Stimulated activated naive CD8-positive, alpha-beta T cell treated with anti-CD3 and anti-CD28 coated beads, Interleukin-15, Interleukin-2, amounts not matched to agents 100 U/mL and 50 U/mL, for 24 hours (primary cell): ENCODE measurements at regions not wholly inside any gene's neighbourhood (a gene's known extent, or its start where the extent isn't known, plus 50 kb on each side); places are given as distances from the start of the nearest gene placed in this dataset.

Experiments used
- ATAC-seq: fragments of 150-1000 bp; cut with Tn5 transposase; one replicate; pipeline ENCODE4 v1.10.0; 2021
- DNase-seq: peaks from one replicate; pipeline ENCODE4 v3.0.0; 2021

DNA sequence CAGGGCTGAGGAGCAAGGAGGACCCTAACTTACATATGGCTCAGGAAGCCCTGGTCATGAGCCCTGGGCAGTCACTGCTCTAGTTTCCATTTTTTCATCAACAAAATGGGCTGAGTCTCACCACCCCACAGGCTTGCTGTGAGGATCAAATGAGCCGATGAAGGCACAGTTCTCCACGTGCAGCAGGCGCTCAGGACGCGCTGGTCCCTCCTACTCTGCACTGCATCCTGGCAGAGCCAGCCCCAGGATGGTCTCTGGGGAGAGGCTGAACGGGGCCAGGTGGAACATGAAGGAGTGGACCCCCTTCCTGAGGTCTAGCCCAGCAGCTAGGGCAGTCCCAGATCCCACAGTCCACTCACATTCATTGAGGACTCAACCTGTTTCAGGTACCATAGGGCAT, 349.3 kb downstream of the PTPRU start:
- no peak for DNase-seq
- no peak for ATAC-seq

DNA sequence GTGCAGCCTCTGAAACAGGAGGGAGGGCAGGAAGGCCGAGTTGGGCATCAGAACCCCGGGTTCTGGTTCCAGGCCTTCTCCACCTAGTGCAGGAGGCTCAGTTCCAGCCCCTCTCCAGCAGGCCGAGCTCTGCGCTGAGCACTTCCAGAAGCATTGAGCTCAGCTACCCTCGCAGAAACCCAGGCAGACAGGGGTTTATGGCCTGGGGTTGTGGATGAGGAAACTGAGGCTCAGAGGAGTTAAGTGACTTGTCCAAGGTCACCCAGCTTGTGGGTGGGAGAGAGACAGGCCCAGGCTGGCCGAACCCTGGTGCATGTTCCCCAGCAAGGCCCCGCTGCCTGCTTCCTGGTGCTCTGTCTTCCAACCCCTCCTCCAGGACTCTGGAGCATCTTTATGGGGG, 348.9 kb downstream of the PTPRU start:
- ATAC-seq (no peak), DNase-seq (no peak)

DNA sequence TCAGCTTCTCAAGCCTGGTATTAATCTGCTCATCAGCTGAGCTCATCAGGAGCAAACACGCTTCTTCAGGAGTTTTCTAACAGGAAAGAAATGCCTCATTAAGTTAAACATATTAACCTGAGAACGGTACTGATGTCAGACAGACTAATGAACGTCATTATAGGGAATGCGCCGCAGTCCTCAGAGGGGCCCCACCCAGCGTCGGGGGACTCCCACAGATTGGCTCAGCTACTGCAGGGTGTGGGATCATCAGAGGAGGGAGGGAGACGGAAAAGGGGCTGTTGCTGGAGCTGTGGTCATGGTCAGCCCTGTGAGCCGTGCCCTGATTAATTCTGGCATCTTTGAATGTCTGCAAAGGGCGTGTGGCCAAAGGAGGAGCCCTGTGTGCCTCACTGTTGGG, 348.5 kb downstream of the PTPRU start:
- ATAC-seq (no peak), DNase-seq (no peak)

DNA sequence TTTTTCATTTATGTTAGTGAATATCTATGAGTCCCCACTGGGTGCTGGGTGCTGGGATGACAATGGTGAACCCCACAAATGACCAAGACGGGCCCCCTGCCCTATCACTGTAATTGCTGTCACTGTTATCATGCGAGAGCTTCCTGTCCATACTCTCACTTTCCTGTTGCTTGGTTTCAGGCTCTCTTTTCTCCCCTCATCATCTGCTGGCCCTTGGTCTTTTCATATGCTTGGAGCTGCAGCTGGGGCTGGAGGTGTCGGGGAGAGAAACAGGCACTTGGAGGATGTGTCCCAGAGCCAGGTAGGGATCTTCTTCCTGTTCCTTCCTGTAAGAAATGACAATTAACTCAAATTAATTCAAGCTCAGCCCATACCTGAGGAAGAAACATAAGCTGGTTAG, 348.0 kb downstream of the PTPRU start:
- DNase-seq (no peak), ATAC-seq (no peak)

DNA sequence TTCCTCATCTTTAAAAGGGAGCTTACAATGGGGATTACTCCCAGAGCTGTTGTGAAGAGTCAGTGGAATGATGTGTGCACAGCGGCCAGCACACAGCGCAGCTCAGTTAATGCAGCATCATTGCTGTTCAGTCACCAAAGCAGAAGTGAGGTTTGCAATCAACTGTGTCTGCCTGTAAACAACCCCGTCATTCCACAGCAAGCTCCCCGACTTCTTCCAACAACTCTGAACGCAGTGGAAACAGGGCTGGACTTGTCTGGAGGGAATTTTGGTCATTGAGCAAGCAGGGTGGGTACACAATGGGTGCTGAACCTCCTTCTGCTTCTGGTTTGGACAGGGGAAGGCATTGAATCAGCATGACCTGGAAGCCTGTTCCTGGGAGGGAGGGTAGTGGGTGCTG, 347.4 kb downstream of the PTPRU start:
- ATAC-seq = no peak
- DNase-seq = no peak

DNA sequence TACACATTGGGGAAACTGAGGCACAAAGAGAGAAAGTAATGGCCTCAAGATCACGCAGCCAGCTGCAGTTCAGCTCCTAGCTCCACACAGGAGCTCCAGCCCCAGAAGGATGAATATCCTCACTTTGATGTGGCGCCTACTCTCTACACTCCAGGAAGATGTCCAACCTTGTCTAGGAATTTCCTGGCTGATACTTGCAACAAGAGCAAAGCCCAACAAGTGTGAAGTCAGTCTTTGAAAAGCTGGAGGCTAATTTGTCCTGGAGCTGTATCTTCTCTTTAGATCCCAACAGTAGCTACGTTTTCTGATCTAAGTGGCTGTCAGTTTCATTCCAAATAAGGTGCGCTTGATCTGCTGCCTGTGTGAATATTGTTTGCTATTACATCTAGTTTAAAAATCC, 344.9 kb downstream of the PTPRU start:
- ATAC-seq (no peak), DNase-seq (no peak)

DNA sequence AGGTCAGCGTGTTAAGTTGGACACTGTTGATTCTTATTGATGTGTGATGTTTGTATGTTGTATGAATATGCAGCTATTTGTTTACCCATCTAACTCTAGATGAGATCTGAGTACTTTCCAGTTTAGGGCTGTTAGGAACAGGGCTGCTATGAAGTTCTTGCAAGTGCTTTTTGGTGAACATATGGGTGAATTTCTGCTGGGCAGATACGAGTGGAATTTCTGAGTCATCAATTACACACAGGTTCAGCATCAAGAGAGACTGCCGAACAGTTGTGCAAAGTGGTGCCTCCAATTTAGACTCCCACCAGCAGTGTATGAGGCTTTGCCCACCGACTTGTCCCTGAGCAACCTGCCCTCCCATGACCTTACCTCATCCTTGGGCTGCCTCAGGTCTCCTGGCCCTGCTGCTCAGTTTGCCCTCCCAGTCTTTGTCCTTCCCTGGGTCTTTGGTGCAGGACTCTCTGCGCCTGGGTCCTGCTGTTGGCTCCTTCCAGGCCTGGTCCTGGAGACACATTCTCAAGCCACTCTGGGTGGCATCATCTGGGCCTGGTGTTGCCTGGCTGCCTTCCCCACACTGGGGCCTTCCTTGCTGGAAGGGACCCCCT, 343.6 kb downstream of the PTPRU start:
- no peak for DNase-seq
- peak; percentile 24 for ATAC-seq

DNA sequence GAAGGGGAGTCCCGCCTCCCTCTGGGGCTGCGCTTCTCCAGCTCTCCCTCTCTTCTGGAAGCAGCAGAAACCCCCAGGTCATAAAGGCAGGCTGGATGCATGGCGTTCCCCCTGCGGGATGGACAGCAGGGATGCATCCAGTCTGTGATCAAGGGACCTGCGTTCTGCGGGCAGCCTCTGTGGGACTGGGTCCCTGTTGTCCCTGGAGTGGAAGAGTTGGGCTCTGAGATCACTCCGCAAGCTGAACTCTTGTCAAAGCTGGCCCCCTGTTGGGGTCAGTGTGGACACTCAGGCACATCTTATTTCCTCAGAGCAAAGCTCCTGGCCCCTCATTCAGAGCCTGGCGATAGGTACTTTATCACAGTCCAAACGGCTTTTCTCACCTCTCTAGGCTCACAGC, 341.2 kb downstream of the PTPRU start:
- ATAC-seq (no peak), DNase-seq (no peak)

DNA sequence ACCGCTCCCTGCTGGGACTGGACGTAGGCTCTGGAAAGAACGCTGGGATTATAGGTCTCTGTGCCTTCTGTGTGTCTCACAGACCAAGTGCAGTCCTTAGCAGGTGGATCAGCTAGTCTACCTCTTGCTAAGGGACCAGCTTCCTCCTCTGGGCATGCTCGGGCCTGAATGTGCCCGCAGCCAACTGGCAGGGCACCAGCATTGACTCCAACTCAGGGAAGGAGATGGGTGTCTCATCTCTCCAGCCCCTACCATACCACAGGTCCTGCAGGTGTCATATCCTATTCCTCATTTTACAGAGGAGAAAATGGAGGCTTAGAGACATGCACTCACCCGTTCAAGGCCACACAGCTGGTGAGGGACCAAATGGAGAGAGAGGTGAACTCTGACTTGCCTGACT, 340.2 kb downstream of the PTPRU start:
- DNase-seq (no peak), ATAC-seq (no peak)

DNA sequence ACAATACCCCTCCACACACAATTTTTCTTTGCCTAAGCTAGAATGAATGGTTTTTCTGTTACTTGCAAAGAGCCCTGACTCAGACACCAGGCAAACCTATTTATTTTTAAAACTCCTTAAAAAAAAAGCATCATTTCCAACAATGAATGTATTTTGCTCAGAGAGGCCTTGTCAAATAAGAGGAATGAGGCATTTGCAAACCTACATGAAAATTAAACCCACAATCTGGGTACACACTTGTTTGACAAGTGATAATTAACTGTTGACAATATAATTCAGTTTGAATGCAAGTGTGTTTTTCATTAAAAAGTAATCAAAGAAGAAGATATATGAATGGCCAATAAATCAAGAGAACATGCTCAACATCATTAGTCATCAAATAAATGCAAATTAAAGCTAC, 339.5 kb downstream of the PTPRU start:
- ATAC-seq (no peak), DNase-seq (no peak)

DNA sequence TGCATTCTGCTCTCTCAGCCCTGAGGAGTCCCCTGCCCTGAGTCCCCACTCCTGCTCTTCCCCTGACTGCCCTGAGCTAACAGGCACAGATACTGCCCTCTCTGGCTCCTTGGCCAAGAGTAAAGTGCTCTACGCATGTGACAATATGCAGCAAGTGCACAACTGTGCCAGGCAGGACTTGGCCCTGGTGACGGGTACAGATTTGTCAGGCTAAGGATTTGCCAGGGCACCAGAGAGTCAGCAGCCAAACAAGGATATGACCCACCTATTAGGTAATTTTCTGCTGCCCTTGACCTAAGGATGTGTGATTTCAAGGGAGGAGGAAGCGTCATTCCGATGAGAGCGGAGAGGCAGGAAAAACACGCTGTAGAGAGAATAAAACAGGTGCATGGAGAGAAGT, 339.0 kb downstream of the PTPRU start:
- DNase-seq (no peak), ATAC-seq (no peak)

DNA sequence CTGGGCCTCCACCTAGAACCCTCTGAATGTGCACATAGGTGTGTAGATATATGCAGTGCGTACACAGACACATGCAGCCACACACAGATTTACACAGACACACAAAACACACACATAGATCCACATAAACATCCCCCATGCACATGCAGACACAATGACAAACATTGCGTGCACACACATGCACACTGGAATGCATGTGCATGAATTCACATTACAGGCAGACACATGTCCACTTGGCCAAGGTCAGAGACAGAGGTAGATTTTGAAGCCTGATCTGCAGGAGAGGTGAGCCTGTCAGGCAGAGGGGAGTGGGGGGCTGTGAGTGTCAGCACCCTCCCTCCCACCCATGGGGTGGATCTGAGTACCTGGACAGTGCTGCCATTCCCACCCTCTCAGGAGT, 338.5 kb downstream of the PTPRU start:
- no peak for ATAC-seq

DNA sequence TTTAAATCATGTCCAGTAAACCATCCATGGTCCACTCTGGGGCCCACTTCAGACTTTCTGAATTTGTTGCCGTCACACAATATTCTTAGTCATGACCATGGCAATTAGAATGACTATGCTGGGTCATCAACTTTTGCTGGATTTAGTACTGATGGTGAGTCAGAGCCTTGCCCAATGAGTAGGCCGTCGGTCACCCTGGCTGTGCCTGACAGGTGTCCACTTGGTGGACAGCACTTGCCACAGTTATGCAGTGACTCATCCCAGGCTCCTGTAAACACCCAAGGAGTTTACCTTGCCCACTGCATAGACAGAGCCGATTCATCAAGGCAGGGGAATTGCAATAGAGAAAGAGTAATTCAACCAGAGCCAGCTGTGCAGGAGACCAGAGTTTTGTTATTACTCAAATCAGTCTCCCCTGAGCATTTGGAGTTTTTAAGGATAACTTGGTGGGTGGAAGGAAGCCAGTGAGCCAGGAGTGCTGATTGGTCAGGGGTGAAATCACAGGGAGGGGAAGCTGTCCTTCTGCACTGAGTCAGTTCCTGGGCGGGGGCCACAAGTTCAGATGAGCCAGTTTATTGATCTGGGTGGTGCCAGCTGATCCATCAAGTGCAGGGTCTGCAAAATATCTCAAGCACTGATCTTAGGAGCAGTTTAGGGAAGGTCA, 333.8 kb downstream of the PTPRU start:
- DNase-seq (no peak), ATAC-seq (no peak)

More for the DNA sequence above, 338.5 kb downstream of the PTPRU start:
- no peak for DNase-seq

DNA sequence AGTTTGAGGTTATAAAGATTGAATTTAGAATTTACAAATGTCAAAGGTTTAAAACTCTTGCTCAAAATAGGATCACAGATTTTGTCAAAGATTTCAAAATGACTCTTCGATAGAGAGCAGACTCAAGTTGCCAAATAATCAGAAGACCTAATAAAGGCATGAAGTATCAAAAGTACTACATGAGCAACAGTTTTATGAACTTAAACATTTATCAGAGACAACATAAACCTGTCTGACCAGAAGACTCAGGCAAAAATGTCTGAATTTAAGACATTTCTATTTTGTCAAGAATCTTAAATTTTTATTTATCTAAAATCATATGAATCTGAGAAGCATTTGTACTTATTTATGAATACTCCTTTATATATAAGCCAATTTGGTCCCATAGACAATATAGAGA, 330.9 kb downstream of the PTPRU start:
- DNase-seq (no peak), ATAC-seq (no peak)

DNA sequence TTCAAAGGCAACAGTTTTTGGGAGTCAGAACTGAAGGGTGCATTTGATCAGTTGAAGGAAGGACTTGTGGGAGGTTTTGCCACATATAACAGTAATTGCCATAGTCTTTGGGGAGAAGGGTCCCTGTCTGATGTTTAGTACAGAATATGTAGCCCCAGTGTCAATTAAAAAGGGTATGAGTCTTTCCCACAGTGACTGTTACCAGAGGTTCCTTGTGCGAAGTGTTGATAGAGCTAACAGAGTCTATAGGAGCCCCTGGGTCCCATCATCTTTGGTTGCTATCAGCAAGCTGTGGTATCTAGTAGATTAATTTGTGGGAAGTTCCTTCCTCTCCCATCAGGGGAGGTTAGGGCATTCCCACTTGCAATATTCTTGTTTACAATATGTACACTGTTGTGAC, 329.2 kb downstream of the PTPRU start:
- ATAC-seq = no peak
- DNase-seq = no peak

DNA sequence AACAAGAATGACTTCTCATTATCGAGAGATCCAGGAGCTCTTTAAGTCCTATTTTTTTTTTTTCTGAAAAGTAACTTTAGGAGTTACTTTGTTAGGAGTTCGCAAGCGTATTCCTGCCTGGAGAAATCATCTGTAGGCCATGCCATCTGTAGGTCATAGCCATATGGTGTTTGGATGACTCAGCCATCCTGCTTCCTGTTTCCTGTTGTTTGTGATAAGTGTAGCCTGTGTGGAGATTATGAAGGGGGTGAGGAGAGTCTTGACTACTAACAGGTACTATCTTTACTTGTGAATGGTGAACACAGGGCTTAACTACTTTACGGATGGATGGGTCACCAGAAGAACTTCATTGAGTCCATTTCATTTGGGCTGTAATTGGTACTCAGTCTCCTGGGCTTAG, 327.2 kb downstream of the PTPRU start:
- DNase-seq (no peak), ATAC-seq (no peak)

DNA sequence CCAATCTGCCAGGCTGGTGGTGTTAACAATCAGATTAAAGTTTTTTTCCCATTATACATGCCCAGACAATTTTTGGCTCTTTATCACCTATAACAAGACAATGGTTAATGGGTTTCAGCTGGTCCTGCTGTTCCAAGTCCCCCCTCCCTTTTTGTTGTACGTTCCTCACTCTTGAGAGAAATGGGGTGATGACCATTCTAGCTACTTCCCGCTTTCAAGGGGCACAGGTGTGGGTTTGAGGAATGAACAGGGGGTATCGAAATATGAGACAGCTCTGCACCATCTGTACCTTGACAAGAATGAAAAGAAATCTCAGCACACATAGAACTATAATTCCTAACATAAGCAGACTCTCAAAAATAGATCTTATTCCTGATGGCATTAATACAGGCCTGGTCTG, 326.8 kb downstream of the PTPRU start:
- no peak for DNase-seq
- ATAC-seq = no peak

DNA sequence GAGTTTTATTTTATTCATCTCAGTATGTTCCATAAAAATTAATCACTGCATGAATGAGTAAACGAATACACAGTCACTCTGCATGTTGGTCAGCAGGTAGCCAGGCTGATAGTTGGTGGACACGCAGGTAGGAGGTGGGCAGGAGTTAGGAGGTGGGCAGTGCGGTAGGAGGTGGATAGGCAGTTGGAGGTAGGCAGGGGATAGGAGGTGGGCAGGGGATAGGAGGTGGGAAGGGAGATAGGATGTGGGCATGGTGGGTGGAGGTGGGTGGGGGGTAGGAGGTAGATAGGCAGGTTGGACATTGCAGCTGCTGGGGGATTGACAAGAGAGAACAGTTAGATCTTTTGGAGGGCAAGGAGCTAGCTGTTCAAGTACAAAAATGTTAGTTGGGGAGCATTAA, 322.7 kb downstream of the PTPRU start:
- no peak for ATAC-seq
- no peak for DNase-seq

DNA sequence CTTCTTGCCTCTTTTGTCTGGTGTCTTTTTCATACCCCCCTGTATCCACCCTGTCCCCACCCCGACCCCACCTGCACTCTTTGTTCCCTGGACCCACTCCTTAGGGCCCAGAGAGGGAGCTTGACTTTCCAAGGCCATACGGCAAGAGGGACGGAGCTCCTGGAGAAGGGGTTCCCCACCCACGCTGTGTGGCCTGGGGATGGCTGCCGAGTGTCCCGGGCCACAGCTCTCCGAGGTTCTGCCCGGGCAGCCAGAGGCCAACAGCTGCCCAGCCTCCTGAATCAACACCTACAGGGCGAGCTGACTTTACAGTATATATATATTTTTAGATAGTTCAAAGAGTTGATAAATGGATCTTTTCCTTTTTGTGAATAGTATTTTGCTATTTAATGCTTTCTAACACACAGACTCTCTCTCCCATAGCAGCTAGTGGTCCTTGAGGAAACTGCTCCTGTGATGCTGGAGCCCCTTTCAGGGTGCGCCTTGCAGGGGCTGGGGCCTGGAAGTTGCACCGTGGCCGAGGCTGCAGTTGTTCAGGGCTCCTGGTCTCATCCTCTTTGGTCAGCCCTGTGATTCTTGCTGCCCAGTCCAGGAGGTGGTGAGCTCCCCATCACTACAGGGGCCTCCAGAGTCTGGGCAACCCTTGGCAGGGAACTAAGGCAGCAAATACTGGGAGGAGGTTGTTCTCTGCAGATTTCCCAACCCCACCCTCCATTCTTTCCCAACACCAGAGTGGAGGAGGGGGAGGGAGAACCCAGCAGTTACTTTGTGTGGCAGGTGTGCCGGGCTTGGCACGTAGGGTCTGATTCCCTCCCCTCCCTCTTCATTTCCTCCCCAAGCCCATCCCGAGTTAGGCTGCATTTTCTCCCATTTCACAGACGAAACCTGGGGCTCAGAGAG, 321.6 kb downstream of the PTPRU start:
- DNase-seq = no peak
- ATAC-seq = no peak

DNA sequence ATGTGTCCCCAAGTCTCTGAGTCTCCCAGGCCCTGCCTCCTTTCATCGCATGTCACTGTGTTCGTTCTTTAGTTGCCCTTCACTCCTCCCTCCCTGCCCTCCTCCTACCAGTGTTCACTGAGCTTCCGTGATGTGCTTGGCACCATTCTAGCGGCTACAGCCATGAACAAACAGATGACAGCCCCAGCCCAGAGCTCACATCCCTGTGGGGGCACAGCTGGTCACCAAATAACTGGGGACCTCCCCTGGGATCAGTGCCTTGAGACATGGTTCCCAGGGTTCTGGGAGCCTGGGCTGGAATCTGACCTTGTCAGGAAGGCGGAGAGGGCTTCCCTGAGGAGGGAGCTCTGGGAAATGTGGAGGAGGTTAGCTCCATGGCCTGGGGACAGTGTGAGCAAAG, 320.7 kb downstream of the PTPRU start:
- DNase-seq = no peak
- no peak for ATAC-seq

DNA sequence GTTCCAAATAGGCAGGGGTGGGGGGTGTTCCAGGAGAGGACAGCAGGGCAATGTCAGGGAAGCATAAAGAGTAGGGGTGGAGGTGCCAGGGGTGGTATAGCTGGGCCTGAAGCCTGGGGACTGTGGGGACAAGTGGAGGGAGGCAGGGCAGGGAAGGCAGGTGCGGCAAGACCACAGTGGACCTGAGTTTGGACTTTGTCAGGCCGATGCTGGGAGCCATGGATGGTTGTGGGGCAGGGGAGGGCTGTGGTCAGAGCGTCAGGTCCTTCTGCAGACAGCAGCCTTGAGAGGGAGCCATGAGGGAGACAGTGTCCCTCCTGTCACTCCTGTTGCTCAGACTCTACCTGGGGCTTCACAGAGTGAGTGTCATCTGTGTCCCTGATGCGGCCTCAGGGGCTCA, 320.3 kb downstream of the PTPRU start:
- ATAC-seq (no peak), DNase-seq (no peak)

DNA sequence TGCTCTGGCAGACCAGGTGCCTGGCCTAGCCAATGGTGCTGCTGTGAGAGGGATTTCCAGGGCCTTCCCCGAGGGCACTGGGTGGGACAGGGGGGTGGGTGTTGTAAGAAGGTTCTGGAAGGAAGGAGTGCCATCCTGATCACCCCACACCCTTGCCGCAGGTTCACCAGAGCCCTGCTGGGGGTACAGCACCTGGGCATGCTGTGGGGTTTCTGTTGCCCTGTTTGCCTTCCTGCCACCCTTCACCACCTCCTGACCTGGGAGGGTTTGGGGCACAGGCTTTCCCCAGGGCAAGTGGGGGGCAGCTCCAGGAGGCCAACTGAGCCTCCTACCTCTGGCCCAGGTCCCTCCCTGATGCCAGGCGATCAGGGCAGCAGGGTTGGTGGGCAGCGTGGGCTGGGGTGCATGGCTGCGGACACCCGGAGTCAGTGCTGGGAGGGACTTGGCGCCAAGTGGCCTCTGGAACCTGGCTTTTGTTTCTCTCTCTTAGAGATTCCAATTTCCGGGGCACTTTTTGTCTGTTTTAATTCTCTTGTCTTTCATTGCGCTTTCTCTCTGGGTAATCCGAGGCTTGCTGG, 318.8 kb downstream of the PTPRU start:
- ATAC-seq = no peak

DNA sequence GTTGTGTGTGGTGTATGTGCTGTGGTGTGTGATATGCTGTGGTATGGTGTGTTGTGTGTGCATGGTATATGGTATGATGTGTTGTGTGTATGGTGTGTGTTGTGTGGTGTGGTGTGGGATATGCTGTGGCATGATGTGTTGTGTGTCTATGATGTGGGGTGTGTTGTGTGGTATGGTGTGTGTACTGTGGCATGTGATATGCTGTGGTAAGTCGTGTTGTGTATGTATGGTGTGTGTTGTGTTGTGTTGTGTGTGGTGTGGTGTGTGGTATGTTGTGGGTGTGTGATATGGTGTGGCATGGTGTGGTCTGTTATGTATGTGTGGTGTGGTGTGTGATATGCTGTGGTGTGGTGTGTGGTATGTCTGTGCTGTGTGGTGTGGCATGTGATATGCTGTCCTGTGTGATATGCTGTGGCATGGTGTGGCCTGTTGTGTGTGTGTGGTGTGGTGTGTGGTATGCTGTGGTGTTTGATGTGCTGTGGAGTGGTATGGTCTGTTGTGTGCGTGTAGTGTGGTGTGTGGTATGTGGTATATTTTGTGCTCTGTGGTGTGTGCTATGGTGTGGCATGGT, 318.0 kb downstream of the PTPRU start:
- DNase-seq (no peak), ATAC-seq (no peak)

More for the DNA sequence above, 318.8 kb downstream of the PTPRU start:
- no peak for DNase-seq
